H9 (cell line): ENCODE measurements at regions not wholly inside any gene's neighbourhood (a gene's known extent, or its start where the extent isn't known, plus 50 kb on each side); places are given as distances from the start of the nearest gene placed in this dataset.

Source experiments
- DNase-seq: peaks from one replicate; pipeline ENCODE4 v3.0.0-alpha.2; 2017
- H2AFZ ChIP-seq: one replicate; pipeline ENCODE4 v1.6.1; 2013; ENCODE audit warnings: mild to moderate bottlenecking, low read length, control low read depth, moderate library complexity
- H2AK5ac ChIP-seq: 2 replicates; pipeline ENCODE4 v1.6.1; 2013; ENCODE audit warnings: low read length, control low read depth, mixed read lengths; ENCODE audit not compliant: insufficient read length
- H2BK120ac ChIP-seq: one replicate; pipeline ENCODE4 v1.6.1; 2013; ENCODE audit warnings: low read depth, mild to moderate bottlenecking, low read length, control low read depth, inconsistent platforms; ENCODE audit not compliant: poor library complexity, severe bottlenecking
- H2BK12ac ChIP-seq: 2 replicates; pipeline ENCODE4 v1.6.1; 2013; ENCODE audit warnings: low read length, control low read depth, mixed read lengths, low read depth; ENCODE audit not compliant: insufficient read length
- H2BK15ac ChIP-seq: 2 replicates; pipeline ENCODE4 v1.6.1; 2013; ENCODE audit warnings: low read depth, low read length, control low read depth
- H2BK20ac ChIP-seq: one replicate; pipeline ENCODE4 v1.6.1; 2013; ENCODE audit warnings: low read depth, mild to moderate bottlenecking, low read length, control low read depth, inconsistent platforms; ENCODE audit not compliant: poor library complexity, severe bottlenecking
- H2BK5ac ChIP-seq: 2 replicates; pipeline ENCODE4 v1.6.1; 2013; ENCODE audit warnings: low read length, control low read depth, mixed read lengths; ENCODE audit not compliant: insufficient read length
- H3K14ac ChIP-seq: 2 replicates; pipeline ENCODE4 v1.6.1; 2013; ENCODE audit warnings: low read length, control low read depth; ENCODE audit not compliant: insufficient read depth
- H3K18ac ChIP-seq: 2 replicates; pipeline ENCODE4 v1.6.1; 2013; ENCODE audit warnings: low read depth, mild to moderate bottlenecking, mixed read lengths, low read length, control low read depth; ENCODE audit not compliant: insufficient read length
- H3K23ac ChIP-seq: 2 replicates; pipeline ENCODE4 v1.6.1; 2013; ENCODE audit warnings: low read length, control low read depth, mixed read lengths, low read depth; ENCODE audit not compliant: insufficient read length
- H3K23me2 ChIP-seq: 2 replicates; pipeline ENCODE4 v1.6.1; 2013; ENCODE audit warnings: low read depth, mild to moderate bottlenecking, mixed read lengths, low read length, control low read depth; ENCODE audit not compliant: insufficient read length, poor library complexity, severe bottlenecking
- H3K27ac ChIP-seq: 2 replicates; pipeline ENCODE4 v1.5.1; 2013; ENCODE audit warnings: low read length, control low read depth, mixed read lengths, low read depth; ENCODE audit not compliant: insufficient read length
- H3K27me3 ChIP-seq: 2 replicates; pipeline ENCODE4 v1.6.1; 2013; ENCODE audit warnings: low read length, control low read depth, inconsistent platforms; ENCODE audit not compliant: insufficient read depth
- H3K4ac ChIP-seq: 2 replicates; pipeline ENCODE4 v1.6.1; 2013; ENCODE audit warnings: low read depth, mild to moderate bottlenecking, control low read depth, inconsistent platforms, low read length, moderate library complexity
- H3K4me1 ChIP-seq: 2 replicates; pipeline ENCODE4 v1.6.1; 2013; ENCODE audit warnings: low read length, control low read depth, inconsistent platforms; ENCODE audit not compliant: insufficient read depth
- H3K4me2 ChIP-seq: 2 replicates; pipeline ENCODE4 v1.6.1; 2013; ENCODE audit warnings: low read length, control low read depth, mixed read lengths; ENCODE audit not compliant: insufficient read length, insufficient read depth
- H3K56ac ChIP-seq: 2 replicates; pipeline ENCODE4 v1.6.1; 2013; ENCODE audit warnings: low read depth, mild to moderate bottlenecking, mixed read lengths, low read length, control low read depth; ENCODE audit not compliant: insufficient read length
- H3K79me1 ChIP-seq: 2 replicates; pipeline ENCODE4 v1.6.1; 2013; ENCODE audit warnings: low read depth, mild to moderate bottlenecking, moderate library complexity, low read length, control low read depth, inconsistent platforms; ENCODE audit not compliant: insufficient read depth, poor library complexity, severe bottlenecking
- H3K79me2 ChIP-seq: 2 replicates; pipeline ENCODE4 v1.6.1; 2013; ENCODE audit warnings: low read length, control low read depth, inconsistent platforms; ENCODE audit not compliant: insufficient read depth
- H3K9ac ChIP-seq: 2 replicates; pipeline ENCODE4 v1.6.1; 2013; ENCODE audit warnings: low read length, control low read depth, mixed read lengths; ENCODE audit not compliant: insufficient read length; ENCODE audit errors: extremely low read depth
- H3K9me3 ChIP-seq: one replicate; pipeline ENCODE4 v1.6.1; 2013; ENCODE audit warnings: low read depth, low read length, inconsistent platforms; ENCODE audit not compliant: control insufficient read depth
- H3T11ph ChIP-seq: one replicate; pipeline ENCODE4 v1.6.1; 2013; ENCODE audit warnings: mild to moderate bottlenecking, low read length, control low read depth, inconsistent platforms
- H4K20me1 ChIP-seq: one replicate; pipeline ENCODE4 v1.6.1; 2013; ENCODE audit not compliant: control insufficient read depth, insufficient read length, insufficient read depth
- H4K5ac ChIP-seq: 2 replicates; pipeline ENCODE4 v1.6.1; 2013; ENCODE audit warnings: low read depth, mild to moderate bottlenecking, mixed read lengths, low read length, control low read depth; ENCODE audit not compliant: insufficient read length
- H4K8ac ChIP-seq: replicated peaks from 2 replicates; pipeline ENCODE4 v1.6.1; 2013; ENCODE audit warnings: low read length, control low read depth, mixed read lengths, low read depth; ENCODE audit not compliant: insufficient read length
- H4K91ac ChIP-seq: 2 replicates; pipeline ENCODE4 v1.6.1; 2013; ENCODE audit warnings: low read depth, mild to moderate bottlenecking, moderate library complexity, mixed read lengths, low read length, control low read depth; ENCODE audit not compliant: insufficient read length
- H3K27ac Mint-ChIP-seq, 3 experiments: 2 replicates in 2 of 3; 3 replicates in 1 of 3; pipeline ENCODE4 v1.8.0; 2020 to 2021; ENCODE audit warnings: mixed read lengths in 3 of 3, mild to moderate bottlenecking in 1 of 3, moderate library complexity in 1 of 3
- H3K27me3 Mint-ChIP-seq: 2 replicates; pipeline ENCODE4 v1.8.0; 2021; ENCODE audit warnings: low read depth, mild to moderate bottlenecking, moderate library complexity, mixed read lengths
- H3K36me3 Mint-ChIP-seq, 3 experiments: 2 replicates in 2 of 3; 3 replicates in 1 of 3; pipeline ENCODE4 v1.8.0; 2020 to 2021; ENCODE audit warnings: low read depth in 3 of 3, mixed read lengths in 3 of 3; ENCODE audit not compliant: insufficient read depth in 1 of 3
- H3K4me1 Mint-ChIP-seq, 2 experiments: 2 replicates each; pipeline ENCODE4 v1.8.0; 2020; ENCODE audit warnings: mixed read lengths in 2 of 2
- H3K4me3 Mint-ChIP-seq, 2 experiments: 2 replicates in 1 of 2; 3 replicates in 1 of 2; pipeline ENCODE4 v1.8.0; 2020 to 2021; ENCODE audit warnings: mild to moderate bottlenecking in 2 of 2, mixed read lengths in 2 of 2, moderate library complexity in 1 of 2
- H3K9me3 Mint-ChIP-seq, 2 experiments: 2 replicates in 1 of 2; 3 replicates in 1 of 2; pipeline ENCODE4 v1.8.0; 2020; ENCODE audit warnings: mild to moderate bottlenecking in 2 of 2, mixed read lengths in 2 of 2, moderate library complexity in 1 of 2
- CTCF ChIP-seq: fragments of 200-600 bp; sonication (generic); conservative IDR thresholded peaks from 3 replicates; pipeline ENCODE4 v1.8.0; 2021; ENCODE audit warnings: antibody characterized with exemption, mild to moderate bottlenecking
- WGBS: extraction: QIAGEN DNeasy Blood & Tissue Kit; methylation state at CpG from one replicate; pipeline ENCODE4 v1.1.7; 2013; ENCODE audit warnings: missing lambda C conversion rate, low lambda C conversion rate, mixed read lengths; ENCODE audit not compliant: insufficient read length; ENCODE audit errors: extremely low coverage; 5-methylcytosine and 5-hydroxymethylcytosine counted together

- Histone ChIP-seq H3K14ac (no peak overlapping the region; the same call in 1 of the 2 replicates), H2BK20ac (no peak overlapping the region), H3K27me3 (no peaks in the 10 kb centered on the region), H4K5ac (no peak overlapping the region), H4K91ac (no peak overlapping the region), H3T11ph (no peak overlapping the region), H2BK12ac (no peak overlapping the region), H3K9ac (no peak overlapping the region), H3K4me1 (no peaks in the 10 kb centered on the region), H3K9me3 (no peaks in the 10 kb centered on the region), H2BK5ac (no peak overlapping the region), H4K8ac (no peak overlapping the region), H4K20me1 (no peaks in the 10 kb centered on the region), H3K18ac (no peak overlapping the region), H2AK5ac (no peak overlapping the region), H3K27ac (no peak overlapping the region), H3K23me2 (no peaks in the 10 kb centered on the region), H3K79me1 (no peaks in the 10 kb centered on the region), H3K23ac (no peak overlapping the region), H2AFZ (no peak overlapping the region), H3K79me2 (no peaks in the 10 kb centered on the region), H3K4ac (no peak overlapping the region), H2BK15ac (no peak overlapping the region), H3K4me2 (no peak overlapping the region), H3K56ac (no peak overlapping the region), H2BK120ac (no peak overlapping the region)
- no CpG with 5 or more reads among the region's 11 CpGs for WGBS
- Mint-ChIP-seq H3K27ac (no peak overlapping the region), H3K9me3 (no peaks in the 10 kb centered on the region), H3K4me3 (no peak overlapping the region), H3K27me3 (peaks cover 4% of the 10 kb centered on the region), H3K36me3 (no peaks in the 10 kb centered on the region), H3K4me1 (peaks cover 0 to 3% of the 10 kb centered on the region in 2 experiments; a peak in 2 of 4 replicates)
- peak; percentile 21 for DNase-seq
- TF ChIP-seq CTCF = no peak
Observed at GRCh38 chr9:89872913-89873707, 268.3 kb downstream of the GADD45G start.
